Epithelial cell of esophagus (primary cell): ENCODE measurements at regions not wholly inside any gene's neighbourhood (a gene's known extent, or its start where the extent isn't known, plus 50 kb on each side); places are given as distances from the start of the nearest gene placed in this dataset.

Source experiments
- DNase-seq: peaks from one replicate; pipeline ENCODE4 v3.0.0; 2010; ENCODE audit warnings: low read depth
- H3K4me3 ChIP-seq: 2 replicates; pipeline ENCODE4 v1.5.1; 2011; ENCODE audit warnings: mild to moderate bottlenecking, low read length, control low read depth
- CTCF ChIP-seq: IDR thresholded peaks from 2 replicates; pipeline ENCODE4 v1.5.1; 2011; ENCODE audit warnings: low read depth, mild to moderate bottlenecking, low read length, control low read depth, inconsistent platforms; ENCODE audit not compliant: insufficient read depth; ENCODE audit errors: missing control alignments

- TF ChIP-seq CTCF, result no peak
- no peak for DNase-seq
- H3K4me3 ChIP-seq, result no peak overlapping the region
Observed at GRCh38 chr13:99876651-99877050, 94.9 kb downstream of the ZIC5 start.

GRCh38 chr13:99875391-99875790 is 96.2 kb downstream of the ZIC5 start:
- TF ChIP-seq CTCF, result no peak
- no peak overlapping the region for H3K4me3 ChIP-seq
- DNase-seq, result no peak

- no peak overlapping the region for H3K4me3 ChIP-seq
- no peak for TF ChIP-seq CTCF
- no peak for DNase-seq
Observed at GRCh38 chr13:99873832-99874430, 97.6 kb downstream of the ZIC5 start.

GRCh38 chr13:99873141-99873540 is 98.4 kb downstream of the ZIC5 start:
- TF ChIP-seq CTCF, result no peak
- no peak for DNase-seq
- no peak overlapping the region for H3K4me3 ChIP-seq

GRCh38 chr13:99871249-99871898 is 100.2 kb downstream of the ZIC5 start:
- no peak for TF ChIP-seq CTCF
- DNase-seq, result no peak
- H3K4me3 ChIP-seq, result no peak overlapping the region

- DNase-seq, result no peak
- no peak overlapping the region for H3K4me3 ChIP-seq
- TF ChIP-seq CTCF, result no peak
Observed at GRCh38 chr13:99870541-99870940, 101.0 kb downstream of the ZIC5 start.

- H3K4me3 ChIP-seq, result no peak overlapping the region
- TF ChIP-seq CTCF, result no peak
- DNase-seq, result no peak
Observed at GRCh38 chr13:99869830-99870229, 101.7 kb downstream of the ZIC5 start.
